ENCODE measurements at regions not wholly inside any gene's neighbourhood (a gene's known extent, or its start where the extent isn't known, plus 50 kb on each side); places are given as distances from the start of the nearest gene placed in this dataset.

DNA sequence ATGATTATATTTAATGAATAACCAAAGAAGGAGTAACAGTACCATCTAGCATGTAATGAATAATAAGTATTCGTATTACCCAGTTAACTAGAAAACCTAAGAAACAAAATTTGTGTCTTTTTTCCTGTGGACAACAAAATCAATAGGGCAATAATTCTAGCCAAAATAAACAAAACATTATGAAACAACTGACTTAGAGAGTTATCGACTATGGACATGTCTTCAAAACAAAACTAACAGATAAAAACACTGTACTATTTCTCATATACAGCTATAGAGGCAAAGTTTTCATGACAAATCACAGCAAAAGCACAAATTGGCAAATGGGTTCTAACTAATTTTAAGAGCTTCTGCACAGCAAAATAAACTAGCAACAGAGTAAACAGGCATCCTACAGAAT is 224.1 kb downstream of the ALX1 start:
- H2AFZ ChIP-seq (ENCODE audit: low read length), result no peak overlapping the region
- no peaks in the 10 kb centered on the region for H3K4me1 ChIP-seq (ENCODE audit: insufficient read depth, low read length, severe bottlenecking)
- H3K9ac ChIP-seq (ENCODE audit: low read length), result no peak overlapping the region
- no peaks in the 10 kb centered on the region for H3F3A ChIP-seq (ENCODE audit: insufficient read depth, low read length)
- no peaks in the 10 kb centered on the region for H3K36me3 ChIP-seq (ENCODE audit: insufficient read depth, low read length)
- no peaks in the 10 kb centered on the region for H3K9me3 ChIP-seq (ENCODE audit: low read length)
- H4K20me1 ChIP-seq (ENCODE audit: insufficient read depth, low read length), result no peaks in the 10 kb centered on the region
- no peaks in the 10 kb centered on the region for H3K9me2 ChIP-seq (ENCODE audit: low read depth, low read length)
- no peak overlapping the region for H3K4me3 ChIP-seq (ENCODE audit: low read depth, low read length, poor library complexity, severe bottlenecking)
- no peak overlapping the region for H3K4me2 ChIP-seq (ENCODE audit: low read length)
- TF ChIP-seq, protein P1, sequence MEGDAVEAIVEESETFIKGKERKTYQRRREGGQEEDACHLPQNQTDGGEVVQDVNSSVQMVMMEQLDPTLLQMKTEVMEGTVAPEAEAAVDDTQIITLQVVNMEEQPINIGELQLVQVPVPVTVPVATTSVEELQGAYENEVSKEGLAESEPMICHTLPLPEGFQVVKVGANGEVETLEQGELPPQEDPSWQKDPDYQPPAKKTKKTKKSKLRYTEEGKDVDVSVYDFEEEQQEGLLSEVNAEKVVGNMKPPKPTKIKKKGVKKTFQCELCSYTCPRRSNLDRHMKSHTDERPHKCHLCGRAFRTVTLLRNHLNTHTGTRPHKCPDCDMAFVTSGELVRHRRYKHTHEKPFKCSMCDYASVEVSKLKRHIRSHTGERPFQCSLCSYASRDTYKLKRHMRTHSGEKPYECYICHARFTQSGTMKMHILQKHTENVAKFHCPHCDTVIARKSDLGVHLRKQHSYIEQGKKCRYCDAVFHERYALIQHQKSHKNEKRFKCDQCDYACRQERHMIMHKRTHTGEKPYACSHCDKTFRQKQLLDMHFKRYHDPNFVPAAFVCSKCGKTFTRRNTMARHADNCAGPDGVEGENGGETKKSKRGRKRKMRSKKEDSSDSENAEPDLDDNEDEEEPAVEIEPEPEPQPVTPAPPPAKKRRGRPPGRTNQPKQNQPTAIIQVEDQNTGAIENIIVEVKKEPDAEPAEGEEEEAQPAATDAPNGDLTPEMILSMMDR (IDR thresholded peaks at IDR 0.05; ENCODE audit: low read length), result no peak
- no peak for TF ChIP-seq EZH2 (IDR thresholded peaks at IDR 0.05; ENCODE audit: borderline replicate concordance, low read length)
- no peaks in the 10 kb centered on the region for H3K27me3 ChIP-seq (ENCODE audit: insufficient read depth, low read length)
- H3K27ac ChIP-seq (ENCODE audit: low read depth, low read length, poor library complexity, severe bottlenecking), result no peak overlapping the region
- no peaks in the 10 kb centered on the region for H3K79me2 ChIP-seq (ENCODE audit: insufficient read depth, low read length)

DNA sequence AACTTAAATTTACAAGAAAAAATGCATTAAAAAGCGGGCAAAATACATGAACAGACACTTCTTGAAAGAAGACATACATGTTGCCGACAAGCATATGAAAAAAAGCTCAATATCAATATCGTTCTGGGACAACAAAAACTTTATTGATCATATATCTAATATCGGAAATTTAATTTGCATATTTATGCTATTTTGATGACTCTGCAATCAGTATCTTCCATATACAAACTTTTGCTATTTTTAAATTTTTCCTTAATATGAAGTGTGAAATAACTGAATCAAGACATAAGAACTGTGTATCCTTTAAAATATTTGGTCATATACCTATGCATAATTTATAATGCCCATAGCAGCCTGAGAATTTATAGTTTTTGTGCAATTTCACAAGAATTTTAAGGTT is 224.6 kb downstream of the ALX1 start:
- no peaks in the 10 kb centered on the region for H3K9me3 ChIP-seq (ENCODE audit: low read length)
- no peaks in the 10 kb centered on the region for H3K9me2 ChIP-seq (ENCODE audit: low read depth, low read length)
- no peak overlapping the region for H3K4me3 ChIP-seq (ENCODE audit: low read depth, low read length, poor library complexity, severe bottlenecking)
- H3K9ac ChIP-seq (ENCODE audit: low read length), result no peak overlapping the region
- no peak for TF ChIP-seq EZH2 (IDR thresholded peaks at IDR 0.05; ENCODE audit: borderline replicate concordance, low read length)
- TF ChIP-seq, protein P1 (IDR thresholded peaks at IDR 0.05; ENCODE audit: low read length), result no peak
- H2AFZ ChIP-seq (ENCODE audit: low read length), result no peak overlapping the region
- no peaks in the 10 kb centered on the region for H3F3A ChIP-seq (ENCODE audit: insufficient read depth, low read length)
- H3K36me3 ChIP-seq (ENCODE audit: insufficient read depth, low read length), result no peaks in the 10 kb centered on the region
- no peaks in the 10 kb centered on the region for H3K4me1 ChIP-seq (ENCODE audit: insufficient read depth, low read length, severe bottlenecking)
- H3K27ac ChIP-seq (ENCODE audit: low read depth, low read length, poor library complexity, severe bottlenecking), result no peak overlapping the region
- H3K79me2 ChIP-seq (ENCODE audit: insufficient read depth, low read length), result no peaks in the 10 kb centered on the region
- no peak overlapping the region for H3K4me2 ChIP-seq (ENCODE audit: low read length)
- H3K27me3 ChIP-seq (ENCODE audit: insufficient read depth, low read length), result no peaks in the 10 kb centered on the region
- H4K20me1 ChIP-seq (ENCODE audit: insufficient read depth, low read length), result no peaks in the 10 kb centered on the region

DNA sequence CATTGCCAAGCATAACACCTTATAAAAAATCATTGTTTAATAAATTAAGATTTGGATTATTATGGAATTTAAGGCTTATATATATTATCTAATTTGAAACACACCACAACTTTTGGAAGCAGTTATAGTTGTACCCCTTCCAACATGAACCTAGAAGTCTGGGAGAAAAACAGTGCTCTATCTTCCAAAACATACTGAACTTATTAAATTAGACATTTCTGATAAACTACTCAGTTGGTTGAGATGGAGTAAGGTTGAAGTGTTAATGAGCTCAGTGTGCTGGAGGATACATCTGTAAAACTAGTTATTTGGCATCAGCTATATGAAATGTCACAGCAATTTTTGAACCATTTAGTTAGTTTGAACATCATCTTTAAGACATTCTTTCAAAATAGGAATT is 227.4 kb downstream of the ALX1 start:
- no peaks in the 10 kb centered on the region for H3K36me3 ChIP-seq (ENCODE audit: insufficient read depth, low read length)
- no peaks in the 10 kb centered on the region for H3K27me3 ChIP-seq (ENCODE audit: insufficient read depth, low read length)
- no peaks in the 10 kb centered on the region for H3K79me2 ChIP-seq (ENCODE audit: insufficient read depth, low read length)
- no peaks in the 10 kb centered on the region for H3K9me2 ChIP-seq (ENCODE audit: low read depth, low read length)
- no peaks in the 10 kb centered on the region for H4K20me1 ChIP-seq (ENCODE audit: insufficient read depth, low read length)
- no peak overlapping the region for H3K9ac ChIP-seq (ENCODE audit: low read length)
- H3F3A ChIP-seq (ENCODE audit: insufficient read depth, low read length), result no peaks in the 10 kb centered on the region; the same call in 1 of the 2 replicates
- TF ChIP-seq EZH2 (IDR thresholded peaks at IDR 0.05; ENCODE audit: borderline replicate concordance, low read length), result no peak
- TF ChIP-seq, protein P1 (IDR thresholded peaks at IDR 0.05; ENCODE audit: low read length), result no peak
- no peak overlapping the region for H3K4me2 ChIP-seq (ENCODE audit: low read length)
- H3K27ac ChIP-seq (ENCODE audit: low read depth, low read length, poor library complexity, severe bottlenecking), result no peak overlapping the region
- H3K4me3 ChIP-seq (ENCODE audit: low read depth, low read length, poor library complexity, severe bottlenecking), result no peak overlapping the region
- H3K9me3 ChIP-seq (ENCODE audit: low read length), result no peaks in the 10 kb centered on the region
- no peak overlapping the region for H2AFZ ChIP-seq (ENCODE audit: low read length)
- no peaks in the 10 kb centered on the region for H3K4me1 ChIP-seq (ENCODE audit: insufficient read depth, low read length, severe bottlenecking)
